NCI-H1092 treated with DMSO at 0.1 percent for 48 hours (cell line): ENCODE measurements at regions not wholly inside any gene's neighbourhood (a gene's known extent, or its start where the extent isn't known, plus 50 kb on each side); places are given as distances from the start of the nearest gene placed in this dataset.

Experiments used
- DNase-seq: peaks from one replicate; lab custom pipeline; 2025; lab: John Stamatoyannopoulos, UW

- no peak for DNase-seq
These were observed 199.2 kb upstream of the SEMA3A start for GRCh38 chr7:84393786-84394185.

- DNase-seq = no peak
These were observed 196.3 kb upstream of the SEMA3A start for GRCh38 chr7:84390845-84391244.

- peak; percentile 20 for DNase-seq
These were observed 194.7 kb upstream of the SEMA3A start for GRCh38 chr7:84389242-84389641.

GRCh38 chr7:84387595-84387994, 193.0 kb upstream of the SEMA3A start:
- DNase-seq = no peak

- no peak for DNase-seq
These were observed 189.8 kb upstream of the SEMA3A start for GRCh38 chr7:84384417-84384816.

- no peak for DNase-seq
These were observed 184.9 kb upstream of the SEMA3A start for GRCh38 chr7:84379446-84379845.

GRCh38 chr7:84372712-84373111, 178.1 kb upstream of the SEMA3A start:
- DNase-seq = no peak

- DNase-seq = no peak
These were observed 177.6 kb upstream of the SEMA3A start for GRCh38 chr7:84372155-84372621.

- DNase-seq = no peak
These were observed 175.5 kb upstream of the SEMA3A start for GRCh38 chr7:84370114-84370513.

GRCh38 chr7:84368122-84368521, 173.5 kb upstream of the SEMA3A start:
- no peak for DNase-seq

- DNase-seq = no peak
These were observed 170.1 kb upstream of the SEMA3A start for GRCh38 chr7:84364708-84365107.

- DNase-seq = no peak
These were observed 169.2 kb upstream of the SEMA3A start for GRCh38 chr7:84363741-84364140.

GRCh38 chr7:84362828-84363227, 168.2 kb upstream of the SEMA3A start:
- DNase-seq = no peak

- DNase-seq = no peak
These were observed 167.8 kb upstream of the SEMA3A start for GRCh38 chr7:84362360-84362759.

- no peak for DNase-seq
These were observed 160.3 kb upstream of the SEMA3A start for GRCh38 chr7:84354866-84355265.

GRCh38 chr7:84354030-84354429, 159.4 kb upstream of the SEMA3A start:
- no peak for DNase-seq

GRCh38 chr7:84339306-84339705, 144.7 kb upstream of the SEMA3A start:
- no peak for DNase-seq

GRCh38 chr7:84337429-84337828, 142.8 kb upstream of the SEMA3A start:
- no peak for DNase-seq

- no peak for DNase-seq
These were observed 142.2 kb upstream of the SEMA3A start for GRCh38 chr7:84336766-84337165.

GRCh38 chr7:84336303-84336702, 141.7 kb upstream of the SEMA3A start:
- no peak for DNase-seq

GRCh38 chr7:84331616-84332015, 137.0 kb upstream of the SEMA3A start:
- no peak for DNase-seq

GRCh38 chr7:84328571-84328970, 134.0 kb upstream of the SEMA3A start:
- DNase-seq = no peak

- no peak for DNase-seq
These were observed 129.6 kb upstream of the SEMA3A start for GRCh38 chr7:84324136-84324630.

- no peak for DNase-seq
These were observed 122.9 kb upstream of the SEMA3A start for GRCh38 chr7:84317536-84317935.

GRCh38 chr7:84314263-84314662, 119.7 kb upstream of the SEMA3A start:
- no peak for DNase-seq
